GM19043 (cell line): ENCODE measurements at regions not wholly inside any gene's neighbourhood (a gene's known extent, or its start where the extent isn't known, plus 50 kb on each side); places are given as distances from the start of the nearest gene placed in this dataset.

Experiments used
- ATAC-seq: cut with Tn5 transposase; IDR thresholded peaks from one replicate; pipeline ENCODE4 v1.9.1; 2021; ENCODE audit warnings: low read depth; ENCODE audit not compliant: unreplicated experiment

DNA sequence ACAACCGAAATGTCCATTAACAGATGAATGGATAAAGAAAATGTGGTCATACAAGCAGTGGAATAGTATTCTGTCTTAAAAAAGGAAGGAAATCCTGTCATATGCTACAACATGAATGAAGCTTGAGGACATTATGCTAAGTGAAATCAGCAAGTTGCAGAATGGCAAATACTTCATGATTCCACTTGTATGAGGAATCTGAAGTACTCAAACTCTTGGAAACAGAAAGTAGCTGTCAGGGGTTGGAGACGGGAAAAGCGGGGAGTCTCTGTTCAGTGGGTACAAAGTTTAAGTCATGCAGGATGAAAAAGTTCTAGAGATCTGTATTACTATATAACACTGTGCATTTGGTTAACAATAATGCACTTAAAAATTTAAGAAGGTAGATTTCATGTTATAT lies 209.0 kb upstream of the SIX2 start:
- no peak for ATAC-seq

DNA sequence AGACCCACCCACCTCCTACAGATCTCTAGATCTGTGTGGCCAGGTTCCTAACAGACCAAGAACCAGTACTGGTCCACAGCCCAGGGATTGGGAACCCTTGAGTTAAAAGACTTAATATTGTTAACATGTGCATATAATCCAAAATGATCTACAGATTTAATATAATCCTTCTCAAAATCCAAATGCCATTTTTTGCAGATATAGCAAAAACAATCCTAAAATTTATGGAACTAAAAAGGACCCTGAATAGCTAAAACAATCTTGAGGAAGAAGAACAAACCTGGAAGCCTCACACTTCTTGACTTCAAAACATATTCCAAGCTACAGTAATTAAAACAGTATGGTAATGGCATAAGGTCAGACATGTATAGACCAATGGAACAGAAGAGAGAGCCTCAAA lies 206.9 kb upstream of the SIX2 start:
- ATAC-seq: no peak

GRCh38 chr2:45214550-45214949 lies 205.3 kb upstream of the SIX2 start:
- ATAC-seq: no peak

DNA sequence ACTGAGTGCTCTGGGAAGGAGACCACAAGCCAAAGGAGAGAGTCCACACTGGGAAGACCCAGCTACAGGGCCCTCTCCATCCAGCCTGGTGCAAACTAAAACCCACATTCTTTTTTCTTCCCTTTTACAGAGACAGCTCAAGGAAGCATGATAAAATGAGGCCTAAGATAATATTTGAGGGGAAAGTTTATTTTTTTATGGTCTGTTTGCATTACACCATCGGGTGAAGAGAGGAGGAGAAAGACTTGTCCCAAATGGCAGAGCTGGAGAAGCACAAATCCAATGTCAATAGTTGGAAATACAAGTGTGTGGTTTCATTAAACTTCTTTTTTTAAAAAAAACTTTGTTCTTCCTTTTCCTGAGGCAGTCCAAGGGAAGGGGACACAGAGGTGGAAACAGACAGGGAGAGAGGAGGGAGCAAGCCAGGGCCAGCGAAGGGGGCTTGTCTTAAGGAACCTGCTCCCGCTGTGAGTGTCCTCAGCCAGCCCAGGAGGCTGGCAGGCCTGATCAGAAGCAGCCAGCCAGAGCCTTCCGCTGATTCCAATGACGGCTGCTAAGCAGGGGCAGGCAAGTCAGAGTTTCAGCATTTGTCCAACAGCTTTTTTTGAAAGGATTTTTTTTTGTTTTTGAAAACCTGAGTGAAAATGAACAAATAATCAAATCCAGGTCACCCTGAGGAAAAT lies 203.8 kb upstream of the SIX2 start:
- ATAC-seq: no peak

DNA sequence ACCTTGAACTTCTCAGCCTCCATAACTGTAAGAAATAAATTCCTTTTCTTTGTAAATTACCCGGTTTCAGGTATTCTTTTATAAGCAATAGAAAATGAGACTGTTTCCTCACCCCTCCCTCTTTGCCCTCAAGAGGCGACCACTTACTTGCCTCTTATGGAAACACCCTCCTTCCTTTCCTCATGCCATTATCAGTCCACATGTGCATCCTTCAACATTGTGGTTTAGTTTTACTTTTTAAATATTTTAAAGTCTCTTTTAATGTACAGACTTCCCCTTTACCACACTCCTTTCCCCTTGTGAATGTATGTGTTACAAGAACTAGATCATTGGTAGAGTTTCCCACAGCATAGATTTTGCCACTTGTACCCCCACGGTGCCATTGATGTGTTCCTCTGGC lies 202.4 kb upstream of the SIX2 start:
- no peak for ATAC-seq

- no peak for ATAC-seq
Measured at GRCh38 chr2:45210462-45211195, 201.4 kb upstream of the SIX2 start.

GRCh38 chr2:45209875-45210274 lies 200.6 kb upstream of the SIX2 start:
- ATAC-seq: no peak

- ATAC-seq: no peak
Measured at GRCh38 chr2:45209302-45209701, 200.1 kb upstream of the SIX2 start.

GRCh38 chr2:45207101-45207500 lies 197.8 kb upstream of the SIX2 start:
- ATAC-seq: no peak

DNA sequence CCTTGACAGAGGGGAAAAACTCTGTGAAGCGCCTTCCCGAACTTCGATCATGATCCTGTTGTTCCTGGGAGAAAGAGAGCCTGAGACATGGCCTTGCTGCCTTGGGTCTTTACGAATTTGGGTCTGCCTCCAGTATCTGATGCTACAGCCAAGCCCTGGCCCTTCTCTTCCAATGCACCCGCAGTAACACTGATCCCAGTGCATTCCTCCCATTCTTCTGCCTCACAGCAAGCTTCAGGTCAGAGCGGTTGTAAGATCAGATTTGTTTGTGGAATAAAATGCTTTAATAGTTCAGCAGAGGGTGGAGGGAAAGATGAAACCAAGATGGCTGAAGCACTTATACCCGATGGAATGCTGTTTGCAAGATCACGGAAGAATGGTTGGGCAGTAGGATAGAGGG lies 196.7 kb upstream of the SIX2 start:
- no peak for ATAC-seq

DNA sequence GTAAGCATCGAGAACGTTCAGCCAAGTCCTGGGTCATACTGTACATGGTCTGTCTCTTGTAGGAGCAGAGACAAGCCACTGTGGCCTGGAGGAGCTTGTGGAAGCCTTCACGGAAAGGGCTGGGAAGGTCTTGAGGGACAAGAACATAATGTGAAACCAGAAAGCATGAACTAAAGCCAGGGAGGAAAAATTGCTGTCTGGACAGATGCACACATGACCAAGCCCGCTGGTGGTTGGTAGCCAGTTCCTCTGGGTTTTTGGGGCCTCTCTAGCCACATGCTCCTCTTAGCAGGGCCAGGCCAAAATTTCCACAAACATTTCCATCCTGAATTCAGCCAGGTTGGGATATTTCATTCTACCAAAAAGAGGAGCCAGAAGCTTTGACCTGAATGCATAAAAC lies 196.2 kb upstream of the SIX2 start:
- no peak for ATAC-seq

- ATAC-seq: no peak
Measured at GRCh38 chr2:45203400-45203799, 194.1 kb upstream of the SIX2 start.

DNA sequence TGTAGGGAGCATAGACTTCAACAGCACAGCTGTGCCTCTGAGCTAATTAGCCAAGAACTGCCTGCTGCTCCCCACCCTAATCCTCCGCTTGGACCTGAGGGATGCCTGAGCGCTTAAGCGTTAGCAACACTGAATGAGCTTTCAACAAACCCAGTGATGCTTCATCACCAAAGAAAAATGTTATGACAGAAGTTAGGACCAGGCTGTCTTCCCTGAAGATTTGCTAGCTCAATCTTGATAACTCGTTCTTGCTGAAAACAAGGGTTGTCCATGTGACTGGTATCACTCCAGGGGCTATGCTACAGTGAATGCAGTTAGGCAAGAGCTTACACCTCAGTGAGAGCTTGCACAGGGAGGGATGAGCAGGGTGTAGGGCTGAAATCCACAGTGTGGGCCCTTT lies 190.7 kb upstream of the SIX2 start:
- no peak for ATAC-seq

GRCh38 chr2:45195916-45196315 lies 186.7 kb upstream of the SIX2 start:
- ATAC-seq: no peak

GRCh38 chr2:45194596-45194995 lies 185.3 kb upstream of the SIX2 start:
- ATAC-seq: no peak

DNA sequence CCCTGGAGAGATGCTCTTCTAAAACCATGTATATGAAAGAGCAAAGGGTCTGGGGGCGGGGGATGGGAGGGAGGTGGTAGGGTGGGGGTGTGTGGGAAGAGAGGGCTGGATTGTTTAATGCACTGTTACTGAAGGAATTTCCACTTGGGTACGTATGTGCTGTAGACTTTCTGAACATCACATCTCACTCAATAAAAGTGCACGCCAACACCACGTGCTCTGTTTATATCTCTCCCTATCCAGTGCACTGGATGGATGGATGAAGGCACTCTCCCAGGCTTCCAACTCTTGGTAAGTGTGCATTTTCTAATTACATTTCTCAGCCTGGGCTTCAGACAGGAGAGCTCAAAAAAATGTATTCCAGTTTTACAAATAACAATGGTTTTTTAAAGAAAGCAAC lies 184.3 kb upstream of the SIX2 start:
- ATAC-seq: no peak

- no peak for ATAC-seq
Measured at GRCh38 chr2:45192991-45193390, 183.7 kb upstream of the SIX2 start.

DNA sequence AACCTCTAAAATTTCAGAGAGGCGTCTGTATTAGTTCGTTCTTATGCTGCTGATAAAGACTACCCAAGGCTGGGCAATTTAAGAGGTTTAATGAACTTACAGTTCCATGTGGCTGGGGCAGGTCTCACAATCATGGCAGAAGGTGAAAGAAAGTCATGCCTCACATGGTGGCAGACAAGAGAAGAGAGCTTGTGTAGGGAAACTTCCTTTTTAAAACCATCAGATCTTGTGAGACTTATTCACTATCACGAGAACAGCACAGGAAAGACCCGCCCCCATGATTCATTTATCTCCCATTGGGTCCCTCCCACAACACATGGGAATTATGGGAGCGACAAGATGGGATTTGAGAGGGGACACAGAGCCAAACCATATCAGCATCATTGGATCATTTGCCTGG lies 183.2 kb upstream of the SIX2 start:
- ATAC-seq: no peak

GRCh38 chr2:45191976-45192375 lies 182.7 kb upstream of the SIX2 start:
- ATAC-seq: no peak

DNA sequence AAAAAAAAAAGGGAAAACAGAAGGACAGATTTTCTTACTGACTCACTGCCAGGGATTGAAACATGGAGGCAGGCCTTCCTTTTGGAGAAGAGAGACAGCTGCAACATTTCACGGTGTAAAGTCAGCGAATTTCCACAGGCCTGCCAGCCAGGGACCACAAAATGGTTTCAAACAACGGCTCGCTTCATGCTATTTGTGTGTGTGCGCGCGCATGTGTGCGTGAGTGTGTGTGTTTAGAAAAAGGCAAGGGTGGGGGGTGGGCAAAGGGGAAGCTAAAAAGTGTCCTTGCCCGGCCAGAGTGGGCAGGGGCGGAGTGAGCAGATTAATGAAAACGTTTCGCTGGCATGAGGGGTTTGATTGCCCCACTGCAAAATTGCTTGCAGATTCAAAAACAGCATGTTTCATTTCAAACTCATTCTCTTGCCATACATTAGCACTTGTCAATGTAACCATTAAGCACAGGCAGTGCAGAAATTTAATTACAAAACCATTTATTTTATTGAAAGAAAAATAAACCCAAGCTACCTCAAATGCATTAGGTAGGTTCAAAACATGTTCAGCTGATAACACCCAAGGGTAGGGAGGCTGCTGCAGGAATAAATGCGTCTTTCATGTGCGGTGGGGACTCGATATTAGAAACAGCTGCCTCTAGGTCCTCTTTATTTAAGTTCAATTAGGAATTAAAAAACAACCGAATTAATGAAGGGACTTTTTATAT lies 182.1 kb upstream of the SIX2 start:
- no peak for ATAC-seq

- no peak for ATAC-seq
Measured at GRCh38 chr2:45190481-45190942, 181.3 kb upstream of the SIX2 start.

- ATAC-seq: no peak
Measured at GRCh38 chr2:45184606-45185005, 175.4 kb upstream of the SIX2 start.
